Spinal cord (tissue), 9 donors: ENCODE measurements at regions not wholly inside any gene's neighbourhood (a gene's known extent, or its start where the extent isn't known, plus 50 kb on each side); places are given as distances from the start of the nearest gene placed in this dataset.
"Not testable (repeated sequence)": the region's sequence is repeated elsewhere in the genome, so short reads cannot be mapped to it uniquely, and the experiment has no call there.

Source experiments
- DNase-seq, 6 donors: peaks; one replicate each; pipeline versions ENCODE4 v3.0.0 to v3.0.0-alpha.2; 2013 to 2015; ENCODE audit warnings: low spot score in 6 of 6, low read depth in 4 of 6
- H3K27ac ChIP-seq: one replicate; pipeline ENCODE4 v1.5.1; 2013; ENCODE audit warnings: low read depth, low read length, control low read depth
- H3K27me3 ChIP-seq: one replicate; pipeline ENCODE4 v1.6.1; 2013; ENCODE audit warnings: low read length; ENCODE audit not compliant: control insufficient read depth, insufficient read depth
- H3K36me3 ChIP-seq: one replicate; pipeline ENCODE4 v1.6.1; 2013; ENCODE audit warnings: low read length; ENCODE audit not compliant: control insufficient read depth, insufficient read depth
- H3K4me1 ChIP-seq: one replicate; pipeline ENCODE4 v1.6.1; 2013; ENCODE audit warnings: low read length; ENCODE audit not compliant: control insufficient read depth, insufficient read depth
- H3K4me3 ChIP-seq: one replicate; pipeline ENCODE4 v1.5.1; 2013; ENCODE audit warnings: low read depth, low read length, control low read depth
- H3K9me3 ChIP-seq: one replicate; pipeline ENCODE4 v1.6.1; 2013; ENCODE audit warnings: low read length; ENCODE audit not compliant: control insufficient read depth, insufficient read depth
- WGBS: methylation state at CpG from one replicate; pipeline ENCODE4 v1.1.5; 2013; ENCODE audit warnings: missing lambda C conversion rate; ENCODE audit not compliant: insufficient coverage; 5-methylcytosine and 5-hydroxymethylcytosine counted together
- donor health status: healthy.

- not testable (repeated sequence) for H3K4me3 ChIP-seq, H3K27ac ChIP-seq, H3K36me3 ChIP-seq, H3K4me1 ChIP-seq, H3K27me3 ChIP-seq, DNase-seq, H3K9me3 ChIP-seq
- WGBS = 95% methylated on average over 6 of the region's 6 CpGs
Observed at GRCh38 chr6:81017586-81017985, 734.9 kb downstream of the TENT5A start.

GRCh38 chr6:81003894-81004293 lies 748.6 kb downstream of the TENT5A start:
- no peaks in the 10 kb centered on the region for H3K36me3 ChIP-seq
- peaks cover 3% of the 10 kb centered on the region for H3K9me3 ChIP-seq
- H3K4me3 ChIP-seq = no peak overlapping the region
- no peaks in the 10 kb centered on the region for H3K4me1 ChIP-seq
- DNase-seq = no peak
- no peaks in the 10 kb centered on the region for H3K27me3 ChIP-seq
- H3K27ac ChIP-seq = no peak overlapping the region

- no peak overlapping the region for H3K4me3 ChIP-seq
- no peaks in the 10 kb centered on the region for H3K36me3 ChIP-seq
- no peaks in the 10 kb centered on the region for H3K4me1 ChIP-seq
- no peak overlapping the region for H3K27ac ChIP-seq
- no peaks in the 10 kb centered on the region for H3K27me3 ChIP-seq
- peaks cover 3% of the 10 kb centered on the region for H3K9me3 ChIP-seq
- WGBS = no CpG with 5 or more reads among the region's 2 CpGs
- no peak for DNase-seq
Observed at GRCh38 chr6:81003156-81003555, 749.3 kb downstream of the TENT5A start.

GRCh38 chr6:81002126-81002525 lies 750.4 kb downstream of the TENT5A start:
- DNase-seq = no peak
- Histone ChIP-seq H3K4me3 (no peak overlapping the region), H3K4me1 (no peaks in the 10 kb centered on the region), H3K27me3 (no peaks in the 10 kb centered on the region), H3K36me3 (no peaks in the 10 kb centered on the region), H3K9me3 (peaks cover 3% of the 10 kb centered on the region), H3K27ac (no peak overlapping the region)
- no CpG with 5 or more reads among the region's 1 CpG for WGBS

- no peak overlapping the region for H3K27ac ChIP-seq
- H3K27me3 ChIP-seq = no peaks in the 10 kb centered on the region
- H3K36me3 ChIP-seq = no peaks in the 10 kb centered on the region
- no peak overlapping the region for H3K4me3 ChIP-seq
- DNase-seq = no peak
- no CpG with 5 or more reads among the region's 2 CpGs for WGBS
- peaks cover 3% of the 10 kb centered on the region for H3K9me3 ChIP-seq
- no peaks in the 10 kb centered on the region for H3K4me1 ChIP-seq
Observed at GRCh38 chr6:80991316-80991715, 761.2 kb downstream of the TENT5A start.

- Histone ChIP-seq H3K27me3 (no peaks in the 10 kb centered on the region), H3K9me3 (peaks cover 2% of the 10 kb centered on the region), H3K36me3 (no peaks in the 10 kb centered on the region), H3K4me1 (no peaks in the 10 kb centered on the region), H3K27ac (no peak overlapping the region), H3K4me3 (no peak overlapping the region)
- WGBS = no CpG with 5 or more reads among the region's 3 CpGs
- peak in 2 of 6 donors; percentile 1 to 41 for DNase-seq
Observed at GRCh38 chr6:80988892-80989291, 763.6 kb downstream of the TENT5A start.

DNA sequence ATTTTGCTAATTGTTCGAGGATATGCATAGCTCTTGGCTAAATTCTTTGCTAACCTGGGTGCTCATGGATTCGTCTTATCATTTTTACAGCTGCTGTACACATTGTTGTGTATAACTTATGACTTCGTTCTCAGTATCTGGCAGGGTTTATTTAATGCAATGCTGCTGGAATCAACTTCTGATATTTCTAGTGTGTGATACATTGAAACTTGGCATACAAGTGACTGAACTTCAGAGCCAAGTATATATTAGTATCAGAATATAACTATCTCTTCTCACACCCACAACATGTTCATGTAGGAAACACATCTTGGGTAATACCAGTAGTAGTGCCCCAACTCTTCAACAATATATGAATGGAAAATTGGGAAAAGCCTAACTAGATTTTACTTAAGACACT lies 764.2 kb downstream of the TENT5A start:
- peak in 1 of 6 donors; percentile 15 for DNase-seq
- 100% methylated on average over 2 of the region's 3 CpGs for WGBS

GRCh38 chr6:80981226-80981625 lies 771.3 kb downstream of the TENT5A start:
- not testable (repeated sequence) for H3K27me3 ChIP-seq, H3K27ac ChIP-seq, H3K4me3 ChIP-seq, H3K36me3 ChIP-seq, DNase-seq, H3K9me3 ChIP-seq, H3K4me1 ChIP-seq
- no CpG with 5 or more reads among the region's 2 CpGs for WGBS

More for the DNA sequence above, 764.2 kb downstream of the TENT5A start:
- H3K27me3 ChIP-seq = no peaks in the 10 kb centered on the region
- no peaks in the 10 kb centered on the region for H3K36me3 ChIP-seq
- no peaks in the 10 kb centered on the region for H3K4me1 ChIP-seq
- no peak overlapping the region for H3K4me3 ChIP-seq
- H3K27ac ChIP-seq = no peak overlapping the region
- H3K9me3 ChIP-seq = peaks cover 2% of the 10 kb centered on the region

GRCh38 chr6:80976336-80976735 lies 776.1 kb downstream of the TENT5A start:
- H3K4me1 ChIP-seq = no peaks in the 10 kb centered on the region
- WGBS = 100% methylated on average over 1 of the region's 3 CpGs
- no peaks in the 10 kb centered on the region for H3K9me3 ChIP-seq
- H3K27me3 ChIP-seq = no peaks in the 10 kb centered on the region
- no peak overlapping the region for H3K27ac ChIP-seq
- no peak for DNase-seq
- H3K4me3 ChIP-seq = no peak overlapping the region
- H3K36me3 ChIP-seq = no peaks in the 10 kb centered on the region

DNA sequence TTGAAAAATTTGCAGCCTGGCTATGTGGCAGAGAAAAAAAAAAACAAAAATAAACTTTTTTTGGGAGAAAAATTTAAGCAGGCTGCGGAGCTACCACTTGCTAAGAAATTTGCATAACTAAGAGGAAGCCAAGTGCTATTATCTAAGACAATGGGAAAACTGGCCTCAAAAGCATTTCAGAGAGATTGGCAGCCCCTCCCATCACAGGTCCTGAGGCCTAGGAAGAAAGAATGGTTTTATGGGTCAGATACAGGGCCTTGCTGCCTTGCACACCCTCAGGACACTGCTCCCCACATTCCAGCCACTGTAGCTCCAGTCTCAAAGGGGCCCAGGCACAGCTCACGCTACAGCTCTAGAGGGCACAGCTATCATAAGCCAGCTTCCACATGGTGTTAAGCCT lies 777.9 kb downstream of the TENT5A start:
- WGBS = 86% methylated on average over 2 of the region's 2 CpGs
- no peaks in the 10 kb centered on the region for H3K9me3 ChIP-seq
- H3K27ac ChIP-seq = no peak overlapping the region
- H3K4me3 ChIP-seq = no peak overlapping the region
- no peaks in the 10 kb centered on the region for H3K36me3 ChIP-seq
- no peaks in the 10 kb centered on the region for H3K27me3 ChIP-seq
- no peaks in the 10 kb centered on the region for H3K4me1 ChIP-seq
- DNase-seq = no peak
